Mammary epithelial cell (primary cell): ENCODE measurements at regions not wholly inside any gene's neighbourhood (a gene's known extent, or its start where the extent isn't known, plus 50 kb on each side); places are given as distances from the start of the nearest gene placed in this dataset.

Experiments
- CTCF ChIP-seq, 2 donors: IDR thresholded peaks in 1 of 2; conservative IDR thresholded peaks in 1 of 2; 2 replicates each; pipeline ENCODE4 v1.5.1; 2011 to 2012; ENCODE audit warnings: inconsistent platforms in 2 of 2, low read length in 2 of 2, mild to moderate bottlenecking in 2 of 2, control low read depth in 1 of 2, low read depth in 1 of 2; ENCODE audit not compliant: insufficient read depth in 1 of 2; ENCODE audit errors: extremely low read depth in 1 of 2
- EZH2 ChIP-seq: IDR thresholded peaks from 2 replicates; pipeline ENCODE4 v1.6.1; 2012; ENCODE audit warnings: low read length, inconsistent platforms, borderline replicate concordance

- no peak for TF ChIP-seq CTCF (conservative IDR thresholded peaks at IDR 0.05 in 1 of 2, IDR thresholded peaks at IDR 0.05 in 1 of 2; ENCODE audit: extremely low read depth in 1 of 2, insufficient read depth in 1 of 2, low read depth in 1 of 2, low read length in 2 of 2)
- TF ChIP-seq EZH2 = no peak
Observed at GRCh38 chr5:1946776-1947175, 64.1 kb upstream of the IRX4 start.
